ENCODE measurements at regions not wholly inside any gene's neighbourhood (a gene's known extent, or its start where the extent isn't known, plus 50 kb on each side); places are given as distances from the start of the nearest gene placed in this dataset.

GRCh38 chr7:96638669-96639068, 71.0 kb downstream of the SEM1 start:
- Histone ChIP-seq H3K4me1 (no peaks in the 10 kb centered on the region), H3K4me3 (no peak overlapping the region), H3K4me2 (no peak overlapping the region), H3K27me3 (no peaks in the 10 kb centered on the region), H3K36me3 (no peaks in the 10 kb centered on the region), H3K9me3 (peaks cover 5% of the 10 kb centered on the region; the same call in 1 of the 2 replicates), H4K20me1 (no peaks in the 10 kb centered on the region), H3K27ac (no peak overlapping the region), H3K9ac (no peak overlapping the region)
- TF ChIP-seq Cebpa-rat (IDR thresholded peaks at IDR 0.05), result no peak

- H3K9me3 ChIP-seq, result no peaks in the 10 kb centered on the region
- H4K20me1 ChIP-seq, result no peaks in the 10 kb centered on the region
- H3K9ac ChIP-seq, result no peak overlapping the region
- no peak overlapping the region for H3K27ac ChIP-seq
- H3K36me3 ChIP-seq, result no peaks in the 10 kb centered on the region
- H3K4me2 ChIP-seq, result no peak overlapping the region
- H3K4me1 ChIP-seq, result no peaks in the 10 kb centered on the region
- no peak for TF ChIP-seq Cebpa-rat (IDR thresholded peaks at IDR 0.05)
- no peak overlapping the region for H3K4me3 ChIP-seq
- H3K27me3 ChIP-seq, result no peaks in the 10 kb centered on the region
Observed at GRCh38 chr7:96637522-96637921, 72.1 kb downstream of the SEM1 start.

- H3K27ac ChIP-seq, result no peak overlapping the region
- H4K20me1 ChIP-seq, result no peaks in the 10 kb centered on the region
- no peaks in the 10 kb centered on the region for H3K27me3 ChIP-seq
- no peak overlapping the region for H3K4me2 ChIP-seq
- no peak overlapping the region for H3K9ac ChIP-seq
- H3K4me3 ChIP-seq, result no peak overlapping the region
- TF ChIP-seq Cebpa-rat (IDR thresholded peaks at IDR 0.05), result no peak
- no peaks in the 10 kb centered on the region for H3K36me3 ChIP-seq
- no peaks in the 10 kb centered on the region for H3K4me1 ChIP-seq
- H3K9me3 ChIP-seq, result no peaks in the 10 kb centered on the region
Observed at GRCh38 chr7:96636979-96637378, 72.7 kb downstream of the SEM1 start.

- H3K9me3 ChIP-seq, result no peaks in the 10 kb centered on the region
- H4K20me1 ChIP-seq, result no peaks in the 10 kb centered on the region
- no peak overlapping the region for H3K27ac ChIP-seq
- no peaks in the 10 kb centered on the region for H3K36me3 ChIP-seq
- H3K9ac ChIP-seq, result no peak overlapping the region
- H3K27me3 ChIP-seq, result no peaks in the 10 kb centered on the region
- no peak overlapping the region for H3K4me2 ChIP-seq
- TF ChIP-seq Cebpa-rat (IDR thresholded peaks at IDR 0.05), result no peak
- H3K4me1 ChIP-seq, result no peaks in the 10 kb centered on the region
- H3K4me3 ChIP-seq, result no peak overlapping the region
Observed at GRCh38 chr7:96636342-96636860, 73.2 kb downstream of the SEM1 start.

- no peak overlapping the region for H3K4me2 ChIP-seq
- H3K4me1 ChIP-seq, result no peaks in the 10 kb centered on the region
- H3K27me3 ChIP-seq, result no peaks in the 10 kb centered on the region
- no peak overlapping the region for H3K27ac ChIP-seq
- no peaks in the 10 kb centered on the region for H4K20me1 ChIP-seq
- H3K36me3 ChIP-seq, result no peaks in the 10 kb centered on the region
- H3K4me3 ChIP-seq, result no peak overlapping the region
- H3K9ac ChIP-seq, result no peak overlapping the region
- no peak for TF ChIP-seq Cebpa-rat (IDR thresholded peaks at IDR 0.05)
- H3K9me3 ChIP-seq, result no peaks in the 10 kb centered on the region
Observed at GRCh38 chr7:96629884-96630283, 79.8 kb downstream of the SEM1 start.

- H3K4me3 ChIP-seq, result no peak overlapping the region
- H3K27ac ChIP-seq, result no peak overlapping the region
- no peaks in the 10 kb centered on the region for H3K36me3 ChIP-seq
- H3K4me2 ChIP-seq, result no peak overlapping the region
- no peaks in the 10 kb centered on the region for H3K27me3 ChIP-seq
- H3K9ac ChIP-seq, result no peak overlapping the region
- H4K20me1 ChIP-seq, result no peaks in the 10 kb centered on the region
- TF ChIP-seq Cebpa-rat (IDR thresholded peaks at IDR 0.05), result no peak
- H3K4me1 ChIP-seq, result no peaks in the 10 kb centered on the region
- H3K9me3 ChIP-seq, result no peaks in the 10 kb centered on the region
Observed at GRCh38 chr7:96624954-96625353, 84.7 kb downstream of the SEM1 start.

- TF ChIP-seq Cebpa-rat (IDR thresholded peaks at IDR 0.05), result no peak
- no peak overlapping the region for H3K27ac ChIP-seq
Observed at GRCh38 chr7:96621932-96622331, 87.7 kb downstream of the SEM1 start.

GRCh38 chr7:96614154-96614867, 95.3 kb downstream of the SEM1 start:
- no peaks in the 10 kb centered on the region for H3K27me3 ChIP-seq
- no peak overlapping the region for H3K4me3 ChIP-seq
- H3K9ac ChIP-seq, result no peak overlapping the region
- H3K4me2 ChIP-seq, result no peak overlapping the region
- TF ChIP-seq Cebpa-rat (IDR thresholded peaks at IDR 0.05), result no peak
- no peak overlapping the region for H3K27ac ChIP-seq
- H3K36me3 ChIP-seq, result no peaks in the 10 kb centered on the region
- no peaks in the 10 kb centered on the region for H3K4me1 ChIP-seq
- no peaks in the 10 kb centered on the region for H3K9me3 ChIP-seq
- no peaks in the 10 kb centered on the region for H4K20me1 ChIP-seq

More at GRCh38 chr7:96621932-96622331, 87.7 kb downstream of the SEM1 start:
- H3K27me3 ChIP-seq, result no peaks in the 10 kb centered on the region
- H3K36me3 ChIP-seq, result no peaks in the 10 kb centered on the region
- H4K20me1 ChIP-seq, result no peaks in the 10 kb centered on the region
- H3K9ac ChIP-seq, result no peak overlapping the region
- no peak overlapping the region for H3K4me2 ChIP-seq
- no peaks in the 10 kb centered on the region for H3K9me3 ChIP-seq
- H3K4me3 ChIP-seq, result no peak overlapping the region
- H3K4me1 ChIP-seq, result no peaks in the 10 kb centered on the region

GRCh38 chr7:96612034-96612433, 97.6 kb downstream of the SEM1 start:
- no peaks in the 10 kb centered on the region for H4K20me1 ChIP-seq
- no peak overlapping the region for H3K4me3 ChIP-seq
- no peaks in the 10 kb centered on the region for H3K4me1 ChIP-seq
- H3K36me3 ChIP-seq, result no peaks in the 10 kb centered on the region
- no peak overlapping the region for H3K27ac ChIP-seq
- no peaks in the 10 kb centered on the region for H3K27me3 ChIP-seq
- no peaks in the 10 kb centered on the region for H3K9me3 ChIP-seq
- TF ChIP-seq Cebpa-rat (IDR thresholded peaks at IDR 0.05), result no peak
- no peak overlapping the region for H3K4me2 ChIP-seq
- H3K9ac ChIP-seq, result no peak overlapping the region

GRCh38 chr7:96605045-96605716, 104.5 kb downstream of the SEM1 start:
- Histone ChIP-seq H3K9me3 (no peaks in the 10 kb centered on the region), H3K9ac (no peak overlapping the region), H3K4me2 (no peak overlapping the region), H3K27ac (no peak overlapping the region), H3K36me3 (no peaks in the 10 kb centered on the region), H4K20me1 (no peaks in the 10 kb centered on the region), H3K4me3 (no peak overlapping the region), H3K27me3 (no peaks in the 10 kb centered on the region), H3K4me1 (no peaks in the 10 kb centered on the region)
- no peak for TF ChIP-seq Cebpa-rat (IDR thresholded peaks at IDR 0.05)

All from BLaER1 (cell line).